HS-5 (cell line): ENCODE measurements at regions not wholly inside any gene's neighbourhood (a gene's known extent, or its start where the extent isn't known, plus 50 kb on each side); places are given as distances from the start of the nearest gene placed in this dataset.

Experiments
- DNase-seq: peaks from one replicate; pipeline ENCODE4 v3.0.0-alpha.2; 2012; ENCODE audit warnings: low read depth

- no peak for DNase-seq
Measured at GRCh38 chr13:97631158-97631557, 197.2 kb downstream of the RAP2A start.

- DNase-seq = no peak
Measured at GRCh38 chr13:97639236-97639635, 205.3 kb downstream of the RAP2A start.

GRCh38 chr13:97640268-97640667 is 206.3 kb downstream of the RAP2A start:
- no peak for DNase-seq

GRCh38 chr13:97648171-97648880 is 214.4 kb downstream of the RAP2A start:
- no peak for DNase-seq

- DNase-seq = no peak
Measured at GRCh38 chr13:97648881-97649224, 214.9 kb downstream of the RAP2A start.

- no peak for DNase-seq
Measured at GRCh38 chr13:97653443-97654140, 219.6 kb downstream of the RAP2A start.

- DNase-seq = no peak
Measured at GRCh38 chr13:97654236-97654635, 220.3 kb downstream of the RAP2A start.

GRCh38 chr13:97658556-97658955 is 224.6 kb downstream of the RAP2A start:
- no peak for DNase-seq

GRCh38 chr13:97659602-97660001 is 225.6 kb downstream of the RAP2A start:
- no peak for DNase-seq

- DNase-seq = no peak
Measured at GRCh38 chr13:97660594-97661260, 226.8 kb downstream of the RAP2A start.

GRCh38 chr13:97686594-97686993 is 252.6 kb downstream of the RAP2A start:
- no peak for DNase-seq

GRCh38 chr13:97692628-97693027 is 258.7 kb downstream of the RAP2A start:
- DNase-seq = no peak

GRCh38 chr13:97695684-97696083 is 257.8 kb upstream of the IPO5 start:
- no peak for DNase-seq

GRCh38 chr13:97696921-97697320 is 256.6 kb upstream of the IPO5 start:
- no peak for DNase-seq

GRCh38 chr13:97700306-97700848 is 253.1 kb upstream of the IPO5 start:
- DNase-seq = no peak

- no peak for DNase-seq
Measured at GRCh38 chr13:97702614-97703013, 250.9 kb upstream of the IPO5 start.

GRCh38 chr13:97710797-97711196 is 242.7 kb upstream of the IPO5 start:
- no peak for DNase-seq

GRCh38 chr13:97712770-97713169 is 240.7 kb upstream of the IPO5 start:
- DNase-seq = no peak

GRCh38 chr13:97715763-97716162 is 237.7 kb upstream of the IPO5 start:
- DNase-seq = no peak

- no peak for DNase-seq
Measured at GRCh38 chr13:97716746-97717145, 236.7 kb upstream of the IPO5 start.

- no peak for DNase-seq
Measured at GRCh38 chr13:97719736-97720135, 233.7 kb upstream of the IPO5 start.

GRCh38 chr13:97720896-97721295 is 232.6 kb upstream of the IPO5 start:
- no peak for DNase-seq

- no peak for DNase-seq
Measured at GRCh38 chr13:97723655-97724054, 229.8 kb upstream of the IPO5 start.
